ENCODE measurements at regions not wholly inside any gene's neighbourhood (a gene's known extent, or its start where the extent isn't known, plus 50 kb on each side); places are given as distances from the start of the nearest gene placed in this dataset.

DNA sequence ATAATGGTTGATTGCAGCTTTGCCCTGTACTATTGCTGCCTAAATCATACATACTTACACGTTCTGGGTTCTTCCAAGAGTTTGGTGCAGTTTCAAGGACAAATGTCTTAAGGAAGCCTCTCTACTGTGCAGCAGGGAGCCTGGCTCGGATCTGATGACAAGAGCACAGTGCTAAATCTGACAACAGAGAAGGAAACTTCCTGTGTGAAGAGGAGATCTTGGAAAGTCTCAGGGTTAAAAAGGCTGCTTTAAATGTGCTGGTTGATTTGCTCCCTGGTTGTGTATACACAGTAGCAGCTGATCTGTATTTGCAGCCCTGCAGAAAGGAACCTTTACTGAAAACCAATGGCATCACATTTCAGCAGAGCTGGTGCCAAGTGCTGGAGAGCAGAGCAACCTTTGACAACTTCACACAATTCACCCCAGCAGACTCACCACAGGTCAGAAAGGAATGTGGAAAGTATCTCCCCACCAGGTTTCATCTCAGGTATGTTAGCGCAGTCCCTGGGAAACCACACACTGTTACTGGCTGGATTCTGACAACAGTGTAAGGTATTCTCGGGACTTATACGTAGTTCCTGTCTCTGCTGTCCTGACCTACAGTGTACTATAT lies 355.0 kb upstream of the ESRRG start:
- H4K5ac ChIP-seq (ENCODE audit: low read depth, low read length) = no peak overlapping the region
- H2AK9ac ChIP-seq (replicated peaks; ENCODE audit: low read depth, low read length, poor library complexity) = no peak overlapping the region
- no peak overlapping the region for H3K56ac ChIP-seq (ENCODE audit: extremely low read depth, insufficient read depth, low read length)
- no peak overlapping the region; the same call in 1 of the 2 replicates for H3K14ac ChIP-seq (replicated peaks; ENCODE audit: low read depth, low read length)
- no peak overlapping the region for H3K4me3 ChIP-seq (ENCODE audit: insufficient read depth, low read depth, low read length)
- H3K4ac ChIP-seq (ENCODE audit: low read depth, low read length) = no peak overlapping the region
- dilution Hi-C loops (cut with HindIII; ENCODE audit: low sequenced_read_pairs, unreplicated experiment) (no loop called here), intact Hi-C loops (cut with micrococcal nuclease) (no loop called here), in situ Hi-C loops (cut with MboI; ENCODE audit: low sequenced_read_pairs) (no loop called here)
- H3K9ac ChIP-seq (ENCODE audit: low read depth, low read length) = no peak overlapping the region
- peaks cover 4% of the 10 kb centered on the region; the same call in 1 of the 2 replicates for H3K4me1 ChIP-seq (ENCODE audit: control insufficient read depth, insufficient read depth, low read length)
- no peak overlapping the region for H4K91ac ChIP-seq (ENCODE audit: insufficient read depth, low read depth, low read length)
- H3K9me3 ChIP-seq (ENCODE audit: control insufficient read depth, insufficient read depth, low read length) = no peaks in the 10 kb centered on the region
- no peak overlapping the region for H2BK120ac ChIP-seq (ENCODE audit: low read depth, low read length)
- H2BK5ac ChIP-seq (ENCODE audit: low read depth, low read length, poor library complexity, severe bottlenecking) = no peak overlapping the region
- no CpG with 5 or more reads among the region's 5 CpGs for WGBS, 2 experiments (ENCODE audit: extremely low coverage in 2 of 2, insufficient read length in 1 of 2)
- peak overlapping the region; percentile 39; the same call in 1 of the 2 replicates for H3K4me2 ChIP-seq (ENCODE audit: low read depth, low read length)
- TF ChIP-seq SMC3 (IDR thresholded peaks at IDR 0.05; ENCODE audit: low read depth, low read length) (no peak), CEBPB (IDR thresholded peaks at IDR 0.05; ENCODE audit: low read depth, low read length) (no peak), RFX5 (IDR thresholded peaks at IDR 0.05; ENCODE audit: low read depth, low read length) (no peak), BHLHE40 (IDR thresholded peaks at IDR 0.05; ENCODE audit: low read depth, low read length) (no peak), CHD1 (IDR thresholded peaks at IDR 0.05; ENCODE audit: low read depth, low read length) (no peak)
- TF ChIP-seq, protein P1, sequence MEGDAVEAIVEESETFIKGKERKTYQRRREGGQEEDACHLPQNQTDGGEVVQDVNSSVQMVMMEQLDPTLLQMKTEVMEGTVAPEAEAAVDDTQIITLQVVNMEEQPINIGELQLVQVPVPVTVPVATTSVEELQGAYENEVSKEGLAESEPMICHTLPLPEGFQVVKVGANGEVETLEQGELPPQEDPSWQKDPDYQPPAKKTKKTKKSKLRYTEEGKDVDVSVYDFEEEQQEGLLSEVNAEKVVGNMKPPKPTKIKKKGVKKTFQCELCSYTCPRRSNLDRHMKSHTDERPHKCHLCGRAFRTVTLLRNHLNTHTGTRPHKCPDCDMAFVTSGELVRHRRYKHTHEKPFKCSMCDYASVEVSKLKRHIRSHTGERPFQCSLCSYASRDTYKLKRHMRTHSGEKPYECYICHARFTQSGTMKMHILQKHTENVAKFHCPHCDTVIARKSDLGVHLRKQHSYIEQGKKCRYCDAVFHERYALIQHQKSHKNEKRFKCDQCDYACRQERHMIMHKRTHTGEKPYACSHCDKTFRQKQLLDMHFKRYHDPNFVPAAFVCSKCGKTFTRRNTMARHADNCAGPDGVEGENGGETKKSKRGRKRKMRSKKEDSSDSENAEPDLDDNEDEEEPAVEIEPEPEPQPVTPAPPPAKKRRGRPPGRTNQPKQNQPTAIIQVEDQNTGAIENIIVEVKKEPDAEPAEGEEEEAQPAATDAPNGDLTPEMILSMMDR (conservative IDR thresholded peaks at IDR 0.05; ENCODE audit: low read depth, low read length) = no peak
- TF ChIP-seq, protein P2, sequence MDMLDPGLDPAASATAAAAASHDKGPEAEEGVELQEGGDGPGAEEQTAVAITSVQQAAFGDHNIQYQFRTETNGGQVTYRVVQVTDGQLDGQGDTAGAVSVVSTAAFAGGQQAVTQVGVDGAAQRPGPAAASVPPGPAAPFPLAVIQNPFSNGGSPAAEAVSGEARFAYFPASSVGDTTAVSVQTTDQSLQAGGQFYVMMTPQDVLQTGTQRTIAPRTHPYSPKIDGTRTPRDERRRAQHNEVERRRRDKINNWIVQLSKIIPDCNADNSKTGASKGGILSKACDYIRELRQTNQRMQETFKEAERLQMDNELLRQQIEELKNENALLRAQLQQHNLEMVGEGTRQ (IDR thresholded peaks at IDR 0.05; ENCODE audit: low read depth, low read length) = no peak
- H3K27me3 ChIP-seq (ENCODE audit: control insufficient read depth, insufficient read depth, low read length) = no peaks in the 10 kb centered on the region
- no peak overlapping the region for H3K27ac ChIP-seq (ENCODE audit: insufficient read depth, low read length)
- no TSS peak for BruUV-seq (replicated peaks)
- H2BK15ac ChIP-seq (ENCODE audit: low read depth, low read length) = no peak overlapping the region
- no peak overlapping the region for H4K8ac ChIP-seq (ENCODE audit: low read depth in 2 of 2, low read length in 2 of 2)
- ATAC-seq (ENCODE audit: low read depth) (peak; percentile 65; the same call in 1 of the 2 replicates), DNase-seq (peak; percentile 20)
- no peaks in the 10 kb centered on the region for H3K36me3 ChIP-seq (ENCODE audit: control insufficient read depth, insufficient read depth, low read length)
- H2BK20ac ChIP-seq (ENCODE audit: low read depth, low read length) = no peak overlapping the region
- no peaks in the 10 kb centered on the region; a peak in 1 of 4 replicates for H3K79me1 ChIP-seq (ENCODE audit: low read depth in 1 of 2, low read length in 2 of 2)
- no peak overlapping the region for H3K18ac ChIP-seq (ENCODE audit: low read depth, low read length)
- H2AK5ac ChIP-seq (ENCODE audit: low read depth, low read length) = no peak overlapping the region
- H3K23ac ChIP-seq (ENCODE audit: low read depth, low read length) = peak overlapping the region; percentile 31; the same call in 1 of the 2 replicates
- no peaks in the 10 kb centered on the region for H4K20me1 ChIP-seq (ENCODE audit: insufficient read depth, low read length)
- ChIA-PET CTCF (no interaction called here), POLR2A (ENCODE audit: unreplicated experiment) (no interaction called here)
- no peak overlapping the region for H2AFZ ChIP-seq (replicated peaks; ENCODE audit: low read length, poor library complexity)
- H3K9me1 ChIP-seq (ENCODE audit: insufficient read depth, low read length) = no peaks in the 10 kb centered on the region

All from IMR-90 (cell line).